A673 (cell line): ENCODE measurements at regions not wholly inside any gene's neighbourhood (a gene's known extent, or its start where the extent isn't known, plus 50 kb on each side); places are given as distances from the start of the nearest gene placed in this dataset.

Source experiments
- BruUV-seq: library from RNA; stranded (reverse); fragments of 400-500 nt; replicated peaks from 2 replicates; lab custom pipeline; 2021; lab: Mats Ljungman, UMichigan
- CTCF ChIA-PET: fragments of 300-600 bp; sonication (Branson Sonifier 250); formaldehyde crosslinking; loops from one replicate; lab custom pipeline; 2022; ENCODE audit warnings: antibody characterized with exemption; lab: Charles Lee
- POLR2A ChIA-PET: fragments of 300-600 bp; sonication (Branson Sonifier 250); formaldehyde crosslinking; loops from one replicate; lab custom pipeline; 2022; ENCODE audit warnings: antibody characterized with exemption; ENCODE audit not compliant: low non-redundant PET; lab: Charles Lee
- DNase-seq: peaks from one replicate; pipeline ENCODE4 v3.0.0-alpha.2; 2015; ENCODE audit warnings: low spot score
- H3K27ac ChIP-seq: fragments of 200-600 bp; sonication (generic); 2 replicates; pipeline ENCODE4 v1.5.1; 2016; ENCODE audit warnings: mixed run types, low read depth, mild to moderate bottlenecking, mixed read lengths, antibody characterized with exemption, low read length; ENCODE audit not compliant: poor library complexity, severe bottlenecking
- H3K27me3 ChIP-seq: fragments of 200-600 bp; sonication (generic); replicated peaks from 2 replicates; pipeline ENCODE4 v1.6.1; 2017; ENCODE audit warnings: mixed run types, low read depth, mild to moderate bottlenecking, mixed read lengths, antibody characterized with exemption, low read length; ENCODE audit not compliant: insufficient read depth, poor library complexity
- H3K36me3 ChIP-seq: fragments of 200-600 bp; sonication (generic); 2 replicates; pipeline ENCODE4 v1.6.1; 2016; ENCODE audit warnings: mixed run types, mild to moderate bottlenecking, mixed read lengths, antibody characterized with exemption, low read length; ENCODE audit not compliant: insufficient read depth, poor library complexity, severe bottlenecking
- H3K4me1 ChIP-seq: fragments of 200-600 bp; sonication (generic); 2 replicates; pipeline ENCODE4 v1.6.1; 2017; ENCODE audit warnings: mixed run types, mild to moderate bottlenecking, mixed read lengths, antibody characterized with exemption, low read length; ENCODE audit not compliant: insufficient read depth, poor library complexity, severe bottlenecking
- H3K4me3 ChIP-seq: fragments of 200-600 bp; sonication (generic); 2 replicates; pipeline ENCODE4 v1.5.1; 2016; ENCODE audit warnings: low read depth, mixed run types, mild to moderate bottlenecking, mixed read lengths, low read length; ENCODE audit not compliant: poor library complexity, severe bottlenecking
- H3K9me3 ChIP-seq: fragments of 200-600 bp; sonication (generic); 2 replicates; pipeline ENCODE4 v1.6.1; 2016; ENCODE audit warnings: mixed run types, low read depth, mild to moderate bottlenecking, mixed read lengths, antibody characterized with exemption, low read length; ENCODE audit not compliant: poor library complexity, severe bottlenecking
- CTCF ChIP-seq: fragments of 300-800, 200-600 bp; sonication (generic); conservative IDR thresholded peaks from 2 replicates; pipeline ENCODE4 v1.5.1; 2017; ENCODE audit warnings: low read depth, mild to moderate bottlenecking, antibody characterized with exemption, low read length, moderate library complexity, mixed read lengths
- EZH2 ChIP-seq: fragments of 200-600 bp; sonication (generic); IDR thresholded peaks from 2 replicates; pipeline ENCODE4 v1.6.1; 2017; ENCODE audit warnings: borderline replicate concordance, low read depth, mild to moderate bottlenecking, mixed read lengths, antibody characterized with exemption, low read length; ENCODE audit not compliant: poor library complexity, severe bottlenecking
- intact Hi-C: fragments of 100-400 bp; cut with micrococcal nuclease; formaldehyde crosslinking; loops from one replicate; pipeline ENCODE4 v1.10.0; 2022; ENCODE audit not compliant: unreplicated experiment

GRCh38 chr6:134416418-134417154 is 98.7 kb upstream of the SGK1 start:
- no peaks in the 10 kb centered on the region for H3K9me3 ChIP-seq
- ChIA-PET CTCF (no interaction called here), POLR2A (interaction anchor here (0.6 kb wide), 1 partner anchor 194 kb away, joined by 4 read pairs; no protein-coding TSS in a partner anchor)
- H3K4me3 ChIP-seq: no peak overlapping the region
- H3K36me3 ChIP-seq: no peaks in the 10 kb centered on the region
- TF ChIP-seq EZH2 (no peak), CTCF (no peak)
- intact Hi-C loops: no loop called here
- DNase-seq: no peak
- H3K27me3 ChIP-seq: no peaks in the 10 kb centered on the region
- H3K4me1 ChIP-seq: no peaks in the 10 kb centered on the region
- H3K27ac ChIP-seq: no peak overlapping the region
- no TSS peak for BruUV-seq

- TF ChIP-seq CTCF (no peak), EZH2 (no peak)
- H3K27ac ChIP-seq: no peak overlapping the region
- POLR2A ChIA-PET: no interaction called here
- H3K9me3 ChIP-seq: no peaks in the 10 kb centered on the region
- H3K4me3 ChIP-seq: no peak overlapping the region
- BruUV-seq: no TSS peak
- no peak for DNase-seq
- H3K36me3 ChIP-seq: no peaks in the 10 kb centered on the region
- intact Hi-C loops: no loop called here
- CTCF ChIA-PET: no interaction called here
- no peaks in the 10 kb centered on the region for H3K27me3 ChIP-seq
- H3K4me1 ChIP-seq: no peaks in the 10 kb centered on the region
Measured at GRCh38 chr6:134415656-134416055, 97.7 kb upstream of the SGK1 start.

- ChIA-PET CTCF (no interaction called here), POLR2A (no interaction called here)
- intact Hi-C loops: no loop called here
- no peaks in the 10 kb centered on the region for H3K4me1 ChIP-seq
- H3K4me3 ChIP-seq: no peak overlapping the region
- BruUV-seq: no TSS peak
- H3K27ac ChIP-seq: no peak overlapping the region
- no peak for DNase-seq
- H3K27me3 ChIP-seq: no peaks in the 10 kb centered on the region
- H3K36me3 ChIP-seq: no peaks in the 10 kb centered on the region
- TF ChIP-seq EZH2 (no peak), CTCF (no peak)
- H3K9me3 ChIP-seq: no peaks in the 10 kb centered on the region
Measured at GRCh38 chr6:134415194-134415593, 97.3 kb upstream of the SGK1 start.
